LNCAP (cell line): ENCODE measurements at regions not wholly inside any gene's neighbourhood (a gene's known extent, or its start where the extent isn't known, plus 50 kb on each side); places are given as distances from the start of the nearest gene placed in this dataset.

ENCODE experiments used
- CTCF ChIP-seq: fragments of 450-650 bp; IDR thresholded peaks from 2 replicates; pipeline ENCODE4 v1.5.1; 2017; ENCODE audit warnings: mild to moderate bottlenecking

DNA sequence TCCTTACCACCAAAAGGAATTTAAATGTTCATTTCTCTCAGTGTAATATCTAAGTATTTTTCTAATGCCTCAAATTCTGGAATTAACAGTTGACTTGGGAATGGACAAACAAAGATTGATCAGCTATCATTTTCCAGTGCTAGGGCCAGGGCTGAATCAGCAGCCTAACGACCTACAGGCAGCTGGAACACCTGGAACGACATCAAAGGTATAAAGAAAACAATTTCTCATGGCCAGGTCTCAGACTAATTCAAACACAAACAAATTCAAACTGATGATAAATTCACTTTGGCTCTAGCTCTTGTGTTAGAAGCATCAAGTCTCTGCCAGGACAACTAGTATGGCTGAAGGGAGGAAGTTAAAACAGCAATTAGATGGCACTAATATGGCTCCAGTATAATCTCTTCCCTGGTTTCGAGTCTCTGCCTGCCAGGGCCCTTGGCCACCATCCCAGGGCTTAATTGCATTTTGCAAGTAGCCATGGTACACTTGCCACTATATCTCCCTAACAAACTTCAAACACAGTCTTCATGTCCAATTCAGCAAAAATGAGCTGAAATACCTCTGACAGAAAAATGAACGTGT lies 70.2 kb upstream of the FSHR start:
- no peak for TF ChIP-seq CTCF

- TF ChIP-seq CTCF = no peak
These were observed 68.7 kb upstream of the FSHR start for GRCh38 chr2:49222975-49223528.

- TF ChIP-seq CTCF = no peak
These were observed 65.4 kb upstream of the FSHR start for GRCh38 chr2:49219741-49220140.

DNA sequence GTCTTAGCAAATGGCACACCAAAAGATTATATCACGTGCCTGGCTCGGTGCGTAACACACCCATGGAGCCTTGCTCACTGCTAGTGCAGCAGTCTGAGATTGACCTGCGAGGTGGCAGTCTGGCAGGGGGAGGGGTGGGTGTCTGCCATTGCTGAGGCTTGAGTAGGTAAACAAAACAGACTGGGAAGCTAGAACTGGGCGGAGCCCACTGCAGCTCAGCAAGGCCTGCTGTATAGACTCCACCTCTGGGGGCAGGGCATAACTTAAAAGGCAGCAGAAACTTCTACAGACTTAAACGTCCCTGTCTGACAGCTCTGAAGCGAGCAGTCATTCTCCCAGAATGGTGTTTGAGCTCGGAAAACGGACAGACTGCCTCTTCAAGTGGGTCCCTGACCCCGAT lies 55.9 kb upstream of the FSHR start:
- no peak for TF ChIP-seq CTCF

DNA sequence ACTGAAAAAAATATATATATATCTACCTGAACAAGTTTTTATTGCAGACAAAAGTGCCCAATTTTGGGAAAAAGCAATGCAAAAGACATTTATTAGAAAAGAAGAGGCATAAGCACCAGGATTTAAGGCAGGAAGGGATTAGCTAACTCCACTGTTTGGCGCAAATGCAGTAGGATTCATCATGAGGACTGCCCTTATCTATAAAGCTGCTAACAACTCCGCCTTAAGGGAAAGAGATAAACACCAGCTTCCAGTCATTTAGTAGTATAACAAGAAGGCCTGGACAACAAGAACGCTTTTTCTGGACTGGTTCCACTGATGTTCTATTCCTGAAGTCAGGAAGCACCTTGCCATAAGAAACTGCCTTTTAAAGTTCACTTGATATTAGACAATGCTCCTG lies 52.9 kb upstream of the FSHR start:
- TF ChIP-seq CTCF = no peak
